T-helper 17 cell (primary cell): ENCODE measurements at regions not wholly inside any gene's neighbourhood (a gene's known extent, or its start where the extent isn't known, plus 50 kb on each side); places are given as distances from the start of the nearest gene placed in this dataset.
"Not testable (repeated sequence)": the region's sequence is repeated elsewhere in the genome, so short reads cannot be mapped to it uniquely, and the experiment has no call there.

Experiments used
- ATAC-seq: fragments of 150-1000 bp; cut with Tn5 transposase; 2 replicates; pipeline ENCODE4 v1.10.0; 2021; ENCODE audit warnings: mild to moderate bottlenecking, moderate library complexity
- DNase-seq, 3 donors: peaks; one replicate each; pipeline versions ENCODE4 v3.0.0 to v3.0.0-alpha.2; 2020 to 2021
- H3K9me3 ChIP-seq: one replicate; pipeline ENCODE4 v1.7.0; 2013; ENCODE audit warnings: low read length, mild to moderate bottlenecking; ENCODE audit not compliant: control insufficient read depth, poor library complexity, severe bottlenecking
- H3K27ac Mint-ChIP-seq: one replicate; pipeline ENCODE4 v1.8.0; 2022; ENCODE audit warnings: mild to moderate bottlenecking, moderate library complexity, mixed read lengths
- H3K27me3 Mint-ChIP-seq: one replicate; pipeline ENCODE4 v1.8.0; 2022; ENCODE audit warnings: mixed read lengths
- H3K36me3 Mint-ChIP-seq: one replicate; pipeline ENCODE4 v1.8.0; 2022; ENCODE audit warnings: low read depth, mixed read lengths
- H3K4me1 Mint-ChIP-seq: one replicate; pipeline ENCODE4 v1.8.0; 2022; ENCODE audit warnings: mild to moderate bottlenecking, mixed read lengths
- H3K4me3 Mint-ChIP-seq: one replicate; pipeline ENCODE4 v1.8.0; 2022; ENCODE audit warnings: mild to moderate bottlenecking, moderate library complexity, mixed read lengths

DNA sequence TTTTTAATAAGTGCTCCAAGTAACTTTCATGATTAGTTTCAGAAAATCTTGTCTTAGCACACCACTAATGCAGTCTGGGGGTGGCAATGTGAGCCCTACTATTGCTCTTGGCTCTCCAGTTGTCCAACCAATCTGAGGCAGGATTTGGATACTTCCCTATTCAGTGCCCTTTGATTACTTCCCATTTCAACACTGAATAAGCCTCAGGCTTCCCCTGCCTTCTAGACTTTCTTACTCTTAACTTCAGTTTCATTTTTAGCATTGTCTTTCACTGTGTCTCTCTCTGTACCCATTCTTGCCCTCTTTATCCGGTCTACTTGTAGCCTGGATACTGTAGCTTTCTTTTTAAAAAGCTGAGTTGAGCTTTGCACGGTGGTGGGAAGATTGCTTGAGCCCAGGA lies 186.1 kb downstream of the C9orf152 start:
- Mint-ChIP-seq H3K27ac (no peak overlapping the region), H3K36me3 (no peaks in the 10 kb centered on the region), H3K4me1 (peaks cover 6% of the 10 kb centered on the region), H3K27me3 (no peaks in the 10 kb centered on the region), H3K4me3 (peak overlapping the region; percentile 65)
- DNase-seq (no peak), ATAC-seq (peak; percentile 70)
- no peaks in the 10 kb centered on the region for H3K9me3 ChIP-seq

DNA sequence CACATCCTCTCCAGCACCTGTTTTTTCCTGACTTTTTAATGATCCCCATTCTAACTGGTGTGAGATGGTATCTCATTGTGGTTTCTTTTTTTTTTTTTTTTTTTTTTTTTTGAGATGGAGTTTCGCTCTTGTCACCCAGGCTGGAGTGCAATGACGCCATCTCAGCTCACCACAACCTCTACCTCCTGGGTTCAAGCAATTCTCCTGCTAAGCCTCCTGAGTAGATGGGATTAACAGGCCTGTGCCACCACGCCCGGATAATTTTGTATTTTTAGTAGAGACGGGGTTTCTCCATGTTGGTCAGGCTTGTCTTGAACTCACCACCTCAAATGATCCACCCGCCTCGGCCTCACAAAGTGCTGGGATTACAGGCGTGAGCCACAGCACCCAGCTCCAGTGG lies 184.7 kb downstream of the C9orf152 start:
- H3K9me3 ChIP-seq, DNase-seq, H3K4me3 Mint-ChIP-seq, ATAC-seq, H3K36me3 Mint-ChIP-seq, H3K27me3 Mint-ChIP-seq, H3K4me1 Mint-ChIP-seq, H3K27ac Mint-ChIP-seq: not testable (repeated sequence)

DNA sequence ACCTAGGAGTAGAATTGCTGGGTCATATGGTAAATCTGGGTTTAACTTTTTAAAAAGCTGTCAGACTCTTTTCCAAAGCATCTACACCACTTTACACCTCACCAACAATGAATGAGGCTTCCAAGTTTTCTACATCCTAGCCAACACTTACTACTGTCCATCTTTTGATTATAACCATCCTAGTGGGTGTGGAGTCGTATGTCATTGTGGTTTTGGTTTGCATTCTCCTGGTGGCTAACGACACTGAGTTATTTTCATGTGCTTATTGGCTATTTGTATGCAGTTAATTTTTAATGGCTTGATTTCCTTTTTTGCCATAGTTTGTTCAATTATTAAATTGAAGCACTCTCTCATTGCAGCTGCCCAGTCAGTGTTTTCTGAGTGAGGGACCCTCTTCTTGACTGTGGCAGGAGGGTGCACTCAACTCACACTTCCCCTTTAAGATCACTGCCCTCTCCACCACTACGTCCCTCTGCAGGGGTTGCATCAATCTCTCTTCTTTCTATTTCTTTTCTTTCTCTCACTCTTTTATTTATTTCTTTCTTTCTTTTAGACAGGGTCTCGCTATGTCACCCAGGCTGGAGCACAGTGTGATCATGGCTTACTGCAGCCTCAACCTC lies 182.3 kb downstream of the C9orf152 start:
- Mint-ChIP-seq H3K27ac (no peak overlapping the region), H3K4me1 (peaks cover 21% of the 10 kb centered on the region), H3K36me3 (no peaks in the 10 kb centered on the region), H3K27me3 (no peaks in the 10 kb centered on the region), H3K4me3 (no peak overlapping the region)
- no peaks in the 10 kb centered on the region for H3K9me3 ChIP-seq
- ATAC-seq (no peak), DNase-seq (no peak)

DNA sequence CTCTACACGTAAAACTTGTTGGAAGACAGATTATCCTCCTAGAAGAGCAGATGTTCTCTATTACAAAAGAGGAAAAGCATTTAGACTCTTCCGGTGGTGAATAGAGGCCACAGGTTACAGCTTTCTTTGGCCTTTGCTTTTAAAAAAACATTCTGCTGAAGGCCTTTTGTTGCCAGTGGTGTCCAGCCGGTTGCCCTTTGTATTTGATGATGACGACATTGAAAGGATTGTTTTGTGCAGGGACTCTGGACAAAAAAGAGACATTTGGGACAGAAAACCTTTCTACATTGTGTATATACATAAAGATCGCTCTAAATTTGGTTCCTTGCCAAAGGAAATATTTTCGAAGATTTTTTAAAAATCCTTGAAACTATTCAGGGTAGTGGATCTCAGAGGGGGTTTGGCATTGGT lies 180.3 kb downstream of the C9orf152 start:
- no peak overlapping the region for H3K27ac Mint-ChIP-seq
- no peak for DNase-seq
- H3K36me3 Mint-ChIP-seq = no peaks in the 10 kb centered on the region

DNA sequence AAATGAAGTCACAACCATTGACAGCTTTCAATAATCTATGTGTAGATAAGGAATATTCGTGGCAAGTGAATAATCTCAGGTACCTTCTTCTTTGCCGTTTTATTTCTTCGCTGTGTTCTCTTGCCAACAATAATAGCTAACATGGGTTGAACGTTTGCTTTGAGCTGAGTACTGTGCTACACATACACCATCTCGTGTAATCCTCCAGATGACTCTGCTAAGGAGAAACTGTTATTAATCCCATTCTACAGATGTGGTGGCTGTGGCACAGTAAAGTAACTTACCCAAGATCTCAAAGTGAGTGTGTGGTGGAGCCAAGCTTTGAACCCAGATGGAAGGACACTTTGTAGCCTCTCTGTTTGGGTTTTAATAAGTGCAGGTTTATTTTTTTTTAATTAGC lies 179.7 kb downstream of the C9orf152 start:
- Mint-ChIP-seq H3K4me1 (peaks cover 16% of the 10 kb centered on the region), H3K4me3 (no peak overlapping the region), H3K36me3 (no peaks in the 10 kb centered on the region), H3K27me3 (no peaks in the 10 kb centered on the region), H3K27ac (no peak overlapping the region)
- no peaks in the 10 kb centered on the region for H3K9me3 ChIP-seq
- ATAC-seq = no peak
- DNase-seq = no peak

More for the DNA sequence above, 180.3 kb downstream of the C9orf152 start:
- Mint-ChIP-seq H3K4me3 (no peak overlapping the region), H3K4me1 (peaks cover 16% of the 10 kb centered on the region), H3K27me3 (no peaks in the 10 kb centered on the region)
- ATAC-seq = no peak
- H3K9me3 ChIP-seq = no peaks in the 10 kb centered on the region

DNA sequence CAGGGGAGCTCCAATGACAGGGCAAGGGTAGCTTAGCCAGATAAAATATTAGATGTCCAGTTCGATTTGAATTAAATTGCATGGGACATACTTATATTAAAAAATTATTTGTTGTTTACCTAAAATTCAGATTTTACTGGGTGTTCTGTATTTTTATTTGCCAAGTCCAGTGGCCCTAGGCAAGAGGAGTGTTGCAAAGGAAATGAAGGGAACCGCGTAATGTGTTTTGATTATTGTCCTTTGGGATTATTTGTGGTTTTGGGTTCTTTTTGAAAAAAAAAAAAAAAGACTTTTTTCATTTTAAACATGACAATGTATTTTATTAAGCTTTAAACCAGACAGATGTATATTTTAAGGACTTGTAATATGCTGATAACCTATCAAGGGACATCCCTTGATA lies 179.3 kb downstream of the C9orf152 start:
- H3K4me1 Mint-ChIP-seq = peaks cover 16% of the 10 kb centered on the region
- H3K36me3 Mint-ChIP-seq = no peaks in the 10 kb centered on the region

DNA sequence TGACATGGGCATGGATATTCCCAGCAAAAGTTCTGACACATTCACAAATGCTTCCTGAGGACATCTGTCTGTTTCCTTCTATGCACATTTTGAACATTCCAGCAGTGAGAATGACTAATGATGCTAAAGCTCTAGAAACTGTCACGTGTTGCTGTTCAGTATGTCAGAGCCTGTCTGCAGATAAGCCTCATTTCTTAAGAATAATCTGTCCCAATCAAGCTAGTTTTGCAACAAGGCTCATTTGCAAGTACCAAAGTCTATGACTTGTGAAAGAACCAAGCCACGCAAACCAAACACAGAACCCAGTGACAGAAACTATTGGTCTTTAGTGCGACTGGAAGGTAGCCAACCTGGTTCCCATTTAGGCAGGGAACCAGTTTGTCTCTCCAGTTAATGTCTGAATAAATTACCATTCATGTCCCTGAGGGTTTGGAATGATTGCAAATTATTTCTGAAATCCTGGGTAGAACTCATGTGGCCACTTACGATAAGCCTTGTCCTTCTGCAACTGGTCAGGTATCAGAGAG lies 178.5 kb downstream of the C9orf152 start:
- peak; percentile 19 for ATAC-seq
- H3K27ac Mint-ChIP-seq = peak overlapping the region; percentile 72
- H3K27me3 Mint-ChIP-seq = no peaks in the 10 kb centered on the region
- H3K4me1 Mint-ChIP-seq = peaks cover 16% of the 10 kb centered on the region
- H3K4me3 Mint-ChIP-seq = peak overlapping the region; percentile 46
- no peaks in the 10 kb centered on the region for H3K36me3 Mint-ChIP-seq
- no peak for DNase-seq
- no peaks in the 10 kb centered on the region for H3K9me3 ChIP-seq

More for the DNA sequence above, 179.3 kb downstream of the C9orf152 start:
- ATAC-seq (no peak), DNase-seq (no peak)
- H3K27ac Mint-ChIP-seq = peak overlapping the region; percentile 72
- no peak overlapping the region for H3K4me3 Mint-ChIP-seq
- no peaks in the 10 kb centered on the region for H3K9me3 ChIP-seq
- no peaks in the 10 kb centered on the region for H3K27me3 Mint-ChIP-seq

DNA sequence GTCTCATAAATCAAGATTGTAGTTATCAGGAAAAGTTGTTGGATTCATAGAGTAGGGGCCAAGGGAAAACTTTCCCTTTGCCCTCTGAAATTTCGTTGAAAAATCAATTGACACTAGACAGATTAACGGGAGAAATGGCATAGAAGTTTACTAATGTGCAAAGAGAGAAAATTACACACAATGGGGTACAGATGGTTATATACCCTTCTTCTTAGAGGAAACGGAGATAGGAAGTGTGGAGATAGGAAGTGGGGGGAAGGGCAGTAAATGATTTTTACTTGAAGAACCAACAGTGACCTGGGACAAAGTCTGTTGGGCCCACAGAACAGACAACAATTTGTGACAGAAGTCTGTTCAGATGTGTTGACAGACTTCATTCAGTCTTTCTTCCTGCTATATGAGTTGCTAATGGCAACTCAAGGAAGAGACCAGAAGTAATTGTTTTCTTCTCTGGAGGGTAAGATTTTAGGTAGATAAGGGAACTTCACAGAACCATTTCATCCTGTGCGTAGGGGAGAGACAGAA lies 177.9 kb downstream of the C9orf152 start:
- no peaks in the 10 kb centered on the region for H3K9me3 ChIP-seq
- H3K4me1 Mint-ChIP-seq = peaks cover 16% of the 10 kb centered on the region
- H3K27me3 Mint-ChIP-seq = no peaks in the 10 kb centered on the region
- peak; percentile 90 for ATAC-seq
- peak overlapping the region; percentile 72 for H3K27ac Mint-ChIP-seq
- peak overlapping the region; percentile 46 for H3K4me3 Mint-ChIP-seq
- H3K36me3 Mint-ChIP-seq = no peaks in the 10 kb centered on the region
- DNase-seq = no peak

DNA sequence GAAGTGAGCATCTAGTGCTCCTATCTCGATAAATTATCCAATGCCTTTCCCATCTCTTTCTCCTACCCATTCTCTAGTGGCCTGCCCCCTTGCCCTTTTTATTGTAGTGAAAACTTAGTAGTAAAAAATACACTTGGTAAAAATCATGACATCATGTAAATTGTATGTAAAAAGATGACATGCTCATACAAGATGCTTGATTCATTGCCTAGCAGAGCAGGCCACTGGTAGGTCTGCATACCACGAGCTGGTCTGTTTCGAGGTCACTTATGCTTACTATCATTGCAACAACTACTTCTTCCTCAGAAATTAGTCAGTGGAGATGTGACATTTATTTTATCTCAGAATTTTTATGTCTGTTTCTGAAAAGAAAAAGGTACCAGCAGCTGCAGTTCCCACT lies 177.3 kb downstream of the C9orf152 start:
- ATAC-seq (peak; percentile 9), DNase-seq (no peak)
- no peaks in the 10 kb centered on the region for H3K36me3 Mint-ChIP-seq
- no peaks in the 10 kb centered on the region for H3K9me3 ChIP-seq
- peaks cover 16% of the 10 kb centered on the region for H3K4me1 Mint-ChIP-seq
- H3K27ac Mint-ChIP-seq = peak overlapping the region; percentile 72
- H3K4me3 Mint-ChIP-seq = no peak overlapping the region
- no peaks in the 10 kb centered on the region for H3K27me3 Mint-ChIP-seq

DNA sequence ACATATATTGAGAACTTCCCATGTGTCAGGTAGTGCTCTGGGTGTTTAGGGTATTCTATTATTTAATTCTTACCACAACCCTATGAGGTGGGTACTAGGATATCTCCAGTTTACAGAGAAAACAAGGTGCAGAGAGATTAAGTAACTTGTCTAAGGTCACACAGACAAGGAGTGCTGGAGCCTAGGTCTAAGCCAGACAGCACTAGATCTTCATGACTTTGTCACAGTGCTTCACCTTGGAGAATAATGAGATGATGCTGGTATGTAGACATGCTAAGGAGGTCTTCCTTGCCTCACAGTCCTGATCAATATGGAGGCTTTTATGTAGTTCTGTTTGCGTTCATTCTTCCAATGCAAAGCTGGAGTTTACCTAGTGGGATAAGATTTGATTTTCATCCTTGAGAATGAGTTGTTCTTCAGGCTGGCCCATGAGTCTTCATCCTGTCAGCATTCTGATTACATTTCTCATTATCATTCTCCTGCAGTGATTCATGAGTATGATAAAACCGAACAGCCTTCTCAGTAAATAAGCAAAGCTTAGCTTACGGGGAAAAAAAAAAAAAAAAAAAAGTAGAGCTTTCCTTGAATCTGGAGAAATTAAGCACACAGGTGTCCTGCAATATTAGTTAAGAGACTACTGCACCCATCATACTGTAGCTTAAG lies 176.3 kb downstream of the C9orf152 start:
- H3K4me3 Mint-ChIP-seq = no peak overlapping the region
- peaks cover 18% of the 10 kb centered on the region for H3K4me1 Mint-ChIP-seq
- DNase-seq (no peak), ATAC-seq (no peak)
- no peaks in the 10 kb centered on the region for H3K9me3 ChIP-seq
- peak overlapping the region; percentile 72 for H3K27ac Mint-ChIP-seq
- H3K36me3 Mint-ChIP-seq = no peaks in the 10 kb centered on the region
- no peaks in the 10 kb centered on the region for H3K27me3 Mint-ChIP-seq

DNA sequence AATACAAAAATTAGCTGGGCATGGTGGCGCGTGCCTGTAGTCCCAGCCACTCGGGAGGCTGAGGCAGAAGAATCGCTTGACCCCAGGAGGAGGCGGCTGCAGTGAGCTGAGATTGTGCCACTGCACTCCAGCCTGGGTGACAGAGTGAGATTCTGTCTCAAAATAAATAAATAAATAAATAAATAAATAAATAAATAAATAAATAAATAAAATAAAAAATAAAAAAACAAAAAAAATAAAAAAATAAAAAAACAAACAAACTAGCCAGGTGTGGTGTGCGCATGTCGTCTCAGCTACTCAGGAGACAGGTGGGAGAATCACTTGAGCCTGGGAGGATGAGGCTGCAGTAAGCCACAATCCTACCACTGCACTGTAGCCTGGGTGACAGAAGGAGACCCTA lies 175.4 kb downstream of the C9orf152 start:
- not testable (repeated sequence) for H3K4me3 Mint-ChIP-seq, H3K9me3 ChIP-seq, H3K27ac Mint-ChIP-seq, H3K36me3 Mint-ChIP-seq, ATAC-seq, DNase-seq, H3K27me3 Mint-ChIP-seq
- H3K4me1 Mint-ChIP-seq = peaks cover 19% of the 10 kb centered on the region

DNA sequence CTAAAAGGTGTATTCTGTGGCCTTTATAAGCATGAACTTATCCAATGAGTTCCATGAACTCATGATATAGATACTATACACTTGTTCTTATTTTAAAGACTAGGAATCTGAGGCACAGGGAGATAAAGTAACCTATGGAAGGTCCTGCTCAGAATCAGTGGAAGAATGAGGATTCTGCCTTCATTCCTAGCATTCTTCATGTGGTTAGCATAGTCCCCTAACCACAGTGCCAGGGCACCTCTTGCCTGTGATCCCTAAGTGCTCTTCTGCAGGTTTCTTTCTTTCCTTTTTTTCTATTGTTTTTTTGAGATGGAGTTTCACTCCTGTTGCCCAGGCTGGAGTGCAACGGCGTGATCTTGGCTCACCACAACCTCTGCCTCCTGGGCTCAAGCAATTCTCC lies 174.1 kb downstream of the C9orf152 start:
- no peaks in the 10 kb centered on the region for H3K9me3 ChIP-seq
- Mint-ChIP-seq H3K27ac (no peak overlapping the region), H3K27me3 (no peaks in the 10 kb centered on the region), H3K36me3 (peaks cover 3% of the 10 kb centered on the region), H3K4me3 (no peak overlapping the region), H3K4me1 (peaks cover 21% of the 10 kb centered on the region)
- ATAC-seq = no peak
- no peak for DNase-seq

DNA sequence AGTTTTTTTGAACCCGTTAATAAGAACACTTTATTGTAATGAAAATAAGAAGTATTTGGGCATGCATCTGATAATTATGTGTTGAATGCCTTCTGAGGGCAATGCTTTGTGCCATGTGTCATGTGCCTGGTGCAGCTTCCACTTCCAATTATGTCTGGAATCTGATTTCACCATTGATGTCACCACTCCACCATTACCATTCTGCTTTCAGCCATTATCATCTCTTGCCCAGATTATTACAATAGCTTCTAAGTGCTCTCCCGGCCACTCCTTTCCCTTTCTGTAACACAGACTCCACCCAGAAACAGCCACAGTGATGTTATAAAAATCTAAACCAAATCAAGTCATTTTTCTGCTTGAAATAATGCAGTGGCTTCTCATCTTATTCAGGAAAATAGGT lies 171.7 kb downstream of the C9orf152 start:
- no peak overlapping the region for H3K27ac Mint-ChIP-seq
- no peaks in the 10 kb centered on the region for H3K9me3 ChIP-seq
- no peak for ATAC-seq
- no peak for DNase-seq
- no peak overlapping the region for H3K4me3 Mint-ChIP-seq
- peaks cover 5% of the 10 kb centered on the region for H3K4me1 Mint-ChIP-seq
- peaks cover 3% of the 10 kb centered on the region for H3K36me3 Mint-ChIP-seq
- no peaks in the 10 kb centered on the region for H3K27me3 Mint-ChIP-seq

DNA sequence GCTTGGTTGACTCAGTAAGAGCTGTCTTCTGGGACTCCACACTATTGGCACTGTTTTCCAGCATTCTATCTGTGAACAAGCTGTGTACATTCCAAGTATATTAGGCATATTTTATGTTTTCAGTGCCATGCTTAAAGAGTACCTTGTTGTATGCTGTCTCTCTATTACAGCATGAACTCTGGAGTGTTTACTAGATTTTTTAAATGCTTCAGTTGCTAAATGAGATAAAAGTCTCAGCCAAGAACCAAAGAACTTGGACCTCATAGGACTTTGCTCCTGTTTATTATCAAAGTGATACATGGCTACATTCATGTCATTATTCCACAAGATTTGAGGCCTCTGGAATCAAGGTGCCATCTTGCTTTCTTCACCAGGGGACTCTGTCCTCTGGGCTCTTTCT lies 167.2 kb downstream of the C9orf152 start:
- no peaks in the 10 kb centered on the region for H3K9me3 ChIP-seq
- ATAC-seq (no peak), DNase-seq (no peak)
- Mint-ChIP-seq H3K36me3 (peaks cover 3% of the 10 kb centered on the region), H3K4me1 (peaks cover 8% of the 10 kb centered on the region), H3K4me3 (no peak overlapping the region), H3K27ac (no peak overlapping the region), H3K27me3 (no peaks in the 10 kb centered on the region)
